ENCODE measurements at regions not wholly inside any gene's neighbourhood (a gene's known extent, or its start where the extent isn't known, plus 50 kb on each side); places are given as distances from the start of the nearest gene placed in this dataset.

DNA sequence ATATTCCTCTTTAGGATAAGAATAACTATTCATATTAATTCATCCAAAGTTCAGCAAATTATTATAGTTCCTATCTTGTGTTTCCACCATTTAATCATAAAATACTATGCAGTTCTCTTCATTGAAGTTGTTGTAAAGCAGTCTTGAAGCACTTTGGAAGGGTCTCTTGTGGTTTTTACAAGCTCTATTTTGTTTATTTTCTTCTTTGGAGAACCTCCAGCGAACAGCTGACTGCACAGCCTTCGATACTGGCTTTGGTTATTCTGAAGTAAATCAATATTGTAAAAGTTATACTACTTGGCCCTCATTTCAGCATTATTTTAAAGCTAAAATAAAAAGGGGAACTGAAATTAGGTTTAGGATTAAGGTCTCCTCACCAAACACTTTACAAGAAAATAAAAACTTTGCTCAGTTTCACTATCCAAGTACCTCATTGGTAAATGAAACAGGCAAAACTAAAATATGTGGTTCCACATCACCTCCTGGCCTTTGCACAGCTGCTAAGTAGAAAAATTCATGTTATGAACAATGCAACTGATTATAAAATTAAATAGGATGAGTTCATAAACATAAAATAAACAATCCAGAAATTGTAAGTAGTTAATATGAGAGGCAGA is 1629.2 kb upstream of the ADGRL3 start:
- H3K27me3 ChIP-seq = no peaks in the 10 kb centered on the region
- no peaks in the 10 kb centered on the region for H3K4me1 ChIP-seq (replicated peaks in 1 of 2)
- no peaks in the 10 kb centered on the region for H3K36me3 ChIP-seq (replicated peaks in 1 of 2)
- DNase-seq = no peak
- H3K9me3 ChIP-seq (replicated peaks in 1 of 3) = no peaks in the 10 kb centered on the region
- TF ChIP-seq, protein P1, sequence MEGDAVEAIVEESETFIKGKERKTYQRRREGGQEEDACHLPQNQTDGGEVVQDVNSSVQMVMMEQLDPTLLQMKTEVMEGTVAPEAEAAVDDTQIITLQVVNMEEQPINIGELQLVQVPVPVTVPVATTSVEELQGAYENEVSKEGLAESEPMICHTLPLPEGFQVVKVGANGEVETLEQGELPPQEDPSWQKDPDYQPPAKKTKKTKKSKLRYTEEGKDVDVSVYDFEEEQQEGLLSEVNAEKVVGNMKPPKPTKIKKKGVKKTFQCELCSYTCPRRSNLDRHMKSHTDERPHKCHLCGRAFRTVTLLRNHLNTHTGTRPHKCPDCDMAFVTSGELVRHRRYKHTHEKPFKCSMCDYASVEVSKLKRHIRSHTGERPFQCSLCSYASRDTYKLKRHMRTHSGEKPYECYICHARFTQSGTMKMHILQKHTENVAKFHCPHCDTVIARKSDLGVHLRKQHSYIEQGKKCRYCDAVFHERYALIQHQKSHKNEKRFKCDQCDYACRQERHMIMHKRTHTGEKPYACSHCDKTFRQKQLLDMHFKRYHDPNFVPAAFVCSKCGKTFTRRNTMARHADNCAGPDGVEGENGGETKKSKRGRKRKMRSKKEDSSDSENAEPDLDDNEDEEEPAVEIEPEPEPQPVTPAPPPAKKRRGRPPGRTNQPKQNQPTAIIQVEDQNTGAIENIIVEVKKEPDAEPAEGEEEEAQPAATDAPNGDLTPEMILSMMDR (IDR thresholded peaks at IDR 0.05) = no peak
- TF ChIP-seq POLR2A (IDR thresholded peaks at IDR 0.05) = no peak
- WGBS, 4 donors = 52 to 69% (median 62%) methylated on average over 2 of the region's 2 CpGs
- H3K4me3 ChIP-seq = no peak overlapping the region
- intact Hi-C loops (cut with DNase I) = no loop called here
- no peak overlapping the region for H3K27ac ChIP-seq

DNA sequence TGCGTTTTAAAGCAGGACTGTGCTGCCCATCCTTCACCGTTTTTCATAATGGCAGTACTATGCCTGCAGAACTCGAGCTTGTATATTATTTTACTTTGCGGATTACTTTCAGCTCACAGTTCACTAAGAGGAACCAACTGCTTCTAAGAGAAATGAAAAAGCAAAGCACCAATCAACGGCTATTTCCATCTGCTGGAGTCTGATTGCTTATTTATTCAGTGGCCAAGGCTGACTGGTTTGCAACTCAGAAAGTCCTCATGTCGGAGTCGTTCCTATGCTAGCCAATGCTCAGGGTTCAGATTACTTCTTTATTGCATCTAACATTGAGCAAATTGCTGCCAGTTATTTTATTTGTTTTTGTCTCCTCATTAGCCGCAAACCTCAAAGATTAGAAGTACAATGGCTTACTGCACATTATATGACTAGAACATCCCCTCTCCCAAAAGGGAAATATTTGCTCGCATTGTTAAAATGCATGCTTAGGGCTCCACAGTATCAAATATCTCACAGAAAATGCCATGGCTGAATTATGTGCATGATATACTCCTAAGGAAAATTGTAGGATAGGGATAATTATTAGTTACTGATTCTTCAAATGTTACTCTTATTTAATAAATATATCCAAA is 1628.2 kb upstream of the ADGRL3 start:
- no peak for TF ChIP-seq POLR2A (IDR thresholded peaks at IDR 0.05)
- TF ChIP-seq, protein P1 (IDR thresholded peaks at IDR 0.05) = no peak
- intact Hi-C loops (cut with DNase I) = no loop called here
- Histone ChIP-seq H3K4me3 (no peak overlapping the region), H3K27ac (no peak overlapping the region), H3K4me1 (replicated peaks in 1 of 2) (no peaks in the 10 kb centered on the region), H3K27me3 (no peaks in the 10 kb centered on the region), H3K36me3 (replicated peaks in 1 of 2) (no peaks in the 10 kb centered on the region), H3K9me3 (replicated peaks in 1 of 3) (no peaks in the 10 kb centered on the region)
- 58 to 67% (median 65%) methylated on average over 9 of the region's 9 CpGs for WGBS, 4 donors
- DNase-seq = no peak

DNA sequence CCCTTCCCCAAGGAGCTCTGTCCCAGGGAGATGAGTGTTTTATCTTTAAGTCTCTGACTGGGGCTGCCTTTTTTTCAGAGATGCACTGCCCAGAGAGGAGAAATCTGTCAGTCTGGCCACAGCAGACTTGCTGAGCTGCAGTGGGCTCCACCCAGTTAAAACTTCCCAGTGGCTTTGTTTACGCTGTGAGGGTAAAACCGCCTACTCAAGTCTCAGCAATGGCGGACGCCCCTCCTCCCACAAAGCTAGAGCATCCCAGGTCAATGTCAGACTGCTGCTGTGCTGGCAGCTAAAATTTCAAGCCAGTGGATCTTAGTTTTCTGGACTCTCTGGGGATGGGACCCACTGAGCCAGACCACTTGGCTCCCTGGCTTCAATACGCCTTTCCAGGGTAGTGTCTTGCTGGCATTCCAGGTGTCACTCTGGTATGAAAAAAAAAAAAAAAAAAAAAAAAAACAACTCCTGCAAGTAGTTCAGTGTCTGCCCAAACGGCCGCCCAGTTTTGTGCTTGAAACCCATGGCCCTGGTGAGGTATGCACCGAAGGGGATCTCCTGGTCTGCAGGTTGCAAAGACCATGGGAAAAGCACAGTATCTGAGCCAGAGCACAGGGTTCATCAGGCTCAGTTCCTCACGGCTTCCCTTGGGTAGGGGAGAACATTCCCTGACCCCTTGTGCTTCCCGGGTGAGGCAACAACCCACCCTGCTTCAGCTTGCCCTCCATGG is 1616.1 kb upstream of the ADGRL3 start:
- H3K4me3 ChIP-seq = no peak overlapping the region
- intact Hi-C loops (cut with DNase I) = no loop called here

More for the DNA sequence above, 1616.1 kb upstream of the ADGRL3 start:
- Histone ChIP-seq H3K27ac (no peak overlapping the region), H3K36me3 (replicated peaks in 1 of 2) (no peaks in the 10 kb centered on the region), H3K9me3 (replicated peaks in 1 of 3) (no peaks in the 10 kb centered on the region), H3K27me3 (no peaks in the 10 kb centered on the region), H3K4me1 (replicated peaks in 1 of 2) (no peaks in the 10 kb centered on the region)
- 68 to 81% (median 78%) methylated on average over 9 to 10 of the region's 10 CpGs for WGBS, 4 donors
- DNase-seq = no peak
- TF ChIP-seq, protein P1 (IDR thresholded peaks at IDR 0.05) = no peak
- TF ChIP-seq POLR2A (IDR thresholded peaks at IDR 0.05) = no peak
